ENCODE measurements at regions not wholly inside any gene's neighbourhood (a gene's known extent, or its start where the extent isn't known, plus 50 kb on each side); places are given as distances from the start of the nearest gene placed in this dataset.

DNA sequence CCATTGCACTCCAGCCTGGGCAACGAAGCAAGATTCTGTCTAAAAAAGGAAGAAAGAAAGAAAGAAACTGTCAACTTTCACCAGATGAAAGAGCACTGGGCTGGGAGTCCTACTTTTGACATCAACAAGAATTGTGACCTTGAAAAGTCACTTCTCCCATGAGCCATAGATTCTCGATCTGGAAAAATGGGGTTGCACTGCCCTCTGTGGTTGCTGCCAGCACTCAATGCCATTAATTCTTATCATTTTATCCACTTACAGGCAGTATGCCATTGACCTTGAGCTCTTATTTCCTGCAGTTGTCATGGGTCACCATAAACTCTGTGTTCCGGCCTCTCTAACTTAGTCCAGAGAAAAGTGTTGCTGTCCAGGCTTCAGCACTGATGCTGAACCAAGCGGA, 137.2 kb downstream of the NOC3L start:
- no peak overlapping the region for H3K18ac ChIP-seq (ENCODE audit: low read length)
- H3K4me1 ChIP-seq (ENCODE audit: control insufficient read depth in 1 of 2, insufficient read depth in 2 of 2, low read length in 2 of 2), result peaks cover 0 to 2% of the 10 kb centered on the region in 2 experiments
- no peak overlapping the region for H2AK5ac ChIP-seq (ENCODE audit: low read length)
- H3K23ac ChIP-seq (ENCODE audit: low read length), result no peak overlapping the region
- WGBS (ENCODE audit: extremely low coverage, insufficient coverage, insufficient read length), result no CpG with 5 or more reads among the region's 4 CpGs
- no peak overlapping the region for H2BK12ac ChIP-seq (ENCODE audit: low read length)
- no peak overlapping the region for H4K91ac ChIP-seq (ENCODE audit: low read depth, low read length)
- no peaks in the 10 kb centered on the region for H3K36me3 ChIP-seq (ENCODE audit: control insufficient read depth in 1 of 2, insufficient read depth in 2 of 2, low read length in 2 of 2)
- no peak overlapping the region for H2BK5ac ChIP-seq (ENCODE audit: low read depth, low read length, poor library complexity)
- H3K9ac ChIP-seq (ENCODE audit: low read length), result no peak overlapping the region
- H3K4me2 ChIP-seq (ENCODE audit: low read length), result no peak overlapping the region
- H3K27ac ChIP-seq (ENCODE audit: low read depth, low read length), result no peak overlapping the region
- no peaks in the 10 kb centered on the region for H3K79me2 ChIP-seq (ENCODE audit: control insufficient read depth, insufficient read depth, low read length, poor library complexity)
- H4K8ac ChIP-seq (ENCODE audit: low read depth, low read length), result no peak overlapping the region
- H3K4ac ChIP-seq (ENCODE audit: low read depth, low read length), result no peak overlapping the region
- H2BK120ac ChIP-seq (ENCODE audit: insufficient read depth, low read length, poor library complexity), result no peak overlapping the region
- no peak overlapping the region for H2AFZ ChIP-seq (ENCODE audit: insufficient read depth, low read length, poor library complexity)
- H3K9me3 ChIP-seq (ENCODE audit: insufficient read depth, low read depth, low read length), result no peaks in the 10 kb centered on the region
- no peak overlapping the region for H3K14ac ChIP-seq (ENCODE audit: low read length)
- DNase-seq, result no peak
- no peaks in the 10 kb centered on the region for H3K79me1 ChIP-seq (ENCODE audit: low read length)
- H3K4me3 ChIP-seq (ENCODE audit: low read depth, low read length), result no peak overlapping the region
- H3K27me3 ChIP-seq (ENCODE audit: insufficient read depth, low read length), result no peaks in the 10 kb centered on the region
- H4K12ac ChIP-seq (ENCODE audit: low read depth, low read length), result no peak overlapping the region

DNA sequence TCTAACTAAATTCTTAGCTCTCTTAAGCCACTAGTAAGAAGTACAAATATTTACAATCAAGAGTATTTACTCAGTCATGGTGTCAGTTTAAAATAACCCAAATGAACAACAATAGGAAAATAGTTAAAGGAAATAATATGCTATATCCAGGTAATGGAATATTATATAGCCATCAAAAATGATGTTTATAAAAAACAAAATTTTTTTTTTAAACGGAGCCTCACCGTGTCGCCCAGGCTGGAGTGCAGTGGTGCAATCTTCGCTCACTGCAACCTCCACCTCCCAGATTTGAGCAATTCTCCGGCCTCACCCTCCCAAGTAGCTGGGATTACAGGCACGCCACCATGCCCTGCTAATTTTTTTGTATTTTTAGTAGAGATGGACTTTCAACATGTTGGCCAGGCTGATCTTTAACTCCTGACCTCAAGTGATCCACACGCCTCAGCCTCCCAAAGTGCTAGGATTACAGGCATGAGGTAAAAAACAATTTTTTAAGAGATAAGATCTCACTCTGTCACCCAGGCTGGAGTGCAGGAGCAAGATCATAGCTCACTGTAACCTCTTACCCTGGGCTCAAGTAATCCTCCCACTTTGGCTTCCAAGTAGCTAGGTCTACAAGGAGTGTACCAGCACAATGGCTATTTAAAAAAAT, 132.5 kb downstream of the NOC3L start:
- Histone ChIP-seq H3K4me3 (ENCODE audit: low read depth, low read length) (no peak overlapping the region), H3K27me3 (ENCODE audit: insufficient read depth, low read length) (no peaks in the 10 kb centered on the region), H2BK5ac (ENCODE audit: low read depth, low read length, poor library complexity) (no peak overlapping the region), H2BK120ac (ENCODE audit: insufficient read depth, low read length, poor library complexity) (no peak overlapping the region), H3K79me2 (ENCODE audit: control insufficient read depth, insufficient read depth, low read length, poor library complexity) (no peaks in the 10 kb centered on the region), H2AK5ac (ENCODE audit: low read length) (no peak overlapping the region), H3K36me3 (ENCODE audit: control insufficient read depth in 1 of 2, insufficient read depth in 2 of 2, low read length in 2 of 2) (no peaks in the 10 kb centered on the region), H3K9me3 (ENCODE audit: insufficient read depth, low read depth, low read length) (no peaks in the 10 kb centered on the region), H3K9ac (ENCODE audit: low read length) (no peak overlapping the region), H2AFZ (ENCODE audit: insufficient read depth, low read length, poor library complexity) (no peak overlapping the region), H3K4ac (ENCODE audit: low read depth, low read length) (no peak overlapping the region), H4K12ac (ENCODE audit: low read depth, low read length) (no peak overlapping the region), H3K27ac (ENCODE audit: low read depth, low read length) (no peak overlapping the region), H3K14ac (ENCODE audit: low read length) (no peak overlapping the region), H2BK12ac (ENCODE audit: low read length) (no peak overlapping the region), H3K4me2 (ENCODE audit: low read length) (no peak overlapping the region), H3K23ac (ENCODE audit: low read length) (no peak overlapping the region), H3K18ac (ENCODE audit: low read length) (no peak overlapping the region), H3K79me1 (ENCODE audit: low read length) (no peaks in the 10 kb centered on the region), H4K8ac (ENCODE audit: low read depth, low read length) (no peak overlapping the region), H3K4me1 (ENCODE audit: control insufficient read depth in 1 of 2, insufficient read depth in 2 of 2, low read length in 2 of 2) (no peaks in the 10 kb centered on the region), H4K91ac (ENCODE audit: low read depth, low read length) (no peak overlapping the region)
- WGBS (ENCODE audit: extremely low coverage, insufficient coverage, insufficient read length), result no CpG with 5 or more reads among the region's 7 CpGs
- peak; percentile 80 to 87 for DNase-seq

DNA sequence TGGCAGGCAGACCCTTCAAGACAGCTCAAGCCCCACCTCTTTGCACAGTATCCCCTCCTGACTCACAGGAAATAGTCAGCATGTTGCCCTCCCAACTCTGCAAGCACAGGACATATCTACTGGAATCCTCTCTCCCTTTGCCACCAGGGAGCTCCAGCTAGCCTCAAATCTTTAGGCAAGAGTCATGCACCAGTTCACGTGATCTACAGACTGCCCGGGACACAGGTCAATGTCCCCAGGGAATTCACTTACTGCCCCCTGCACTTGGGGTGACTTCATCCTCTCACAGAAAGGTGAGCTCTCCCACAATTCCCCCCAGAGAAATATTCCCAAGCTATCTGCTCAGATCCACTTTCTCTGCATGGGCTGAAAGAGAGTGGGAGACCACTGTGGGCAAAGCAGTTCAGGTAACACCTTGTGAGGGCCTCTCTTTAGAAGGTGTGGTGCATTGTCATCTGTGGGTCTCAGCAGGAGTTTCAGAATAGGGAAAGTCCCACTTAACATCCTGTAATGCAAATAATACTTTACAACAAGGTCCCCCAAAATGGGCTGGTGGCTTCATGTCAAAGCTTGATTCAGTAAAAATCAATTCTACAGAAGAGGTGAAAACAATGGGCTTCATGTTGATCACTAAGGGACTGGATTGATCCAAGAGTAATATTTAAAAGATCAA, 129.9 kb downstream of the NOC3L start:
- no peak overlapping the region for H3K23ac ChIP-seq (ENCODE audit: low read length)
- no peak for DNase-seq
- no peak overlapping the region for H2BK120ac ChIP-seq (ENCODE audit: insufficient read depth, low read length, poor library complexity)
- H3K27ac ChIP-seq (ENCODE audit: low read depth, low read length), result no peak overlapping the region
- no CpG with 5 or more reads among the region's 2 CpGs for WGBS (ENCODE audit: extremely low coverage, insufficient coverage, insufficient read length)
- no peak overlapping the region for H2AFZ ChIP-seq (ENCODE audit: insufficient read depth, low read length, poor library complexity)
- no peak overlapping the region for H3K14ac ChIP-seq (ENCODE audit: low read length)
- no peak overlapping the region for H3K9ac ChIP-seq (ENCODE audit: low read length)
- no peak overlapping the region for H3K4me2 ChIP-seq (ENCODE audit: low read length)
- H2AK5ac ChIP-seq (ENCODE audit: low read length), result no peak overlapping the region
- no peaks in the 10 kb centered on the region for H3K4me1 ChIP-seq (ENCODE audit: control insufficient read depth in 1 of 2, insufficient read depth in 2 of 2, low read length in 2 of 2)
- no peak overlapping the region for H3K4ac ChIP-seq (ENCODE audit: low read depth, low read length)
- H4K8ac ChIP-seq (ENCODE audit: low read depth, low read length), result no peak overlapping the region
- no peaks in the 10 kb centered on the region for H3K9me3 ChIP-seq (ENCODE audit: insufficient read depth, low read depth, low read length)
- no peaks in the 10 kb centered on the region for H3K79me2 ChIP-seq (ENCODE audit: control insufficient read depth, insufficient read depth, low read length, poor library complexity)
- H3K79me1 ChIP-seq (ENCODE audit: low read length), result no peaks in the 10 kb centered on the region
- H3K27me3 ChIP-seq (ENCODE audit: insufficient read depth, low read length), result no peaks in the 10 kb centered on the region
- no peak overlapping the region for H3K4me3 ChIP-seq (ENCODE audit: low read depth, low read length)
- H2BK12ac ChIP-seq (ENCODE audit: low read length), result no peak overlapping the region
- no peak overlapping the region for H3K18ac ChIP-seq (ENCODE audit: low read length)
- H4K12ac ChIP-seq (ENCODE audit: low read depth, low read length), result no peak overlapping the region
- H3K36me3 ChIP-seq (ENCODE audit: control insufficient read depth in 1 of 2, insufficient read depth in 2 of 2, low read length in 2 of 2), result no peaks in the 10 kb centered on the region
- no peak overlapping the region for H2BK5ac ChIP-seq (ENCODE audit: low read depth, low read length, poor library complexity)
- no peak overlapping the region for H4K91ac ChIP-seq (ENCODE audit: low read depth, low read length)

DNA sequence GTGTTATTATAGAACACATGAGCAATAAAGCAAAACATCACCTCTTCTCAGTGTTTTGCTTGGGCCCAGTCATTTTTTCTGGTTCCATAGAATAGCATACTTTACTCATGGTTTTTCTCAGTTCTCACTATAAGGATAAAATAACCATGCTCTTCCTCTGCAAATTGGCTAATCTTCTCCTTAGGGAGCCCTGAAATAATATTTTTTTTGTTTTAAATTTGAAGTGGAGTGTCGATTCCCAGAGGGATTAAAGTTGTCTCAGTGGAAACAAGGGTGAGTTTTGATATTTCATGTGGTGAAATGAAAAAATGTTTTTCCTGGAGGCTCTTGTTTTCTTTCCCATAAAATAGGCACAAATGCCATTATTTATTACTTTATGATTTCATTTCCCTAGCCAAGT, 127.3 kb downstream of the NOC3L start:
- no CpG with 5 or more reads among the region's 1 CpG for WGBS (ENCODE audit: extremely low coverage, insufficient coverage, insufficient read length)
- no peak overlapping the region for H3K4ac ChIP-seq (ENCODE audit: low read depth, low read length)

More for the DNA sequence above, 127.3 kb downstream of the NOC3L start:
- no peak overlapping the region for H2AK5ac ChIP-seq (ENCODE audit: low read length)
- no peak overlapping the region for H4K8ac ChIP-seq (ENCODE audit: low read depth, low read length)
- H3K4me2 ChIP-seq (ENCODE audit: low read length), result no peak overlapping the region
- no peak overlapping the region for H2BK120ac ChIP-seq (ENCODE audit: insufficient read depth, low read length, poor library complexity)
- H4K12ac ChIP-seq (ENCODE audit: low read depth, low read length), result no peak overlapping the region
- no peak overlapping the region for H3K23ac ChIP-seq (ENCODE audit: low read length)
- H3K14ac ChIP-seq (ENCODE audit: low read length), result no peak overlapping the region
- no peaks in the 10 kb centered on the region for H3K79me1 ChIP-seq (ENCODE audit: low read length)
- no peaks in the 10 kb centered on the region for H3K4me1 ChIP-seq (ENCODE audit: control insufficient read depth in 1 of 2, insufficient read depth in 2 of 2, low read length in 2 of 2)
- no peak overlapping the region for H4K91ac ChIP-seq (ENCODE audit: low read depth, low read length)
- no peaks in the 10 kb centered on the region for H3K79me2 ChIP-seq (ENCODE audit: control insufficient read depth, insufficient read depth, low read length, poor library complexity)
- H2BK5ac ChIP-seq (ENCODE audit: low read depth, low read length, poor library complexity), result no peak overlapping the region
- H2BK12ac ChIP-seq (ENCODE audit: low read length), result no peak overlapping the region
- H2AFZ ChIP-seq (ENCODE audit: insufficient read depth, low read length, poor library complexity), result no peak overlapping the region
- H3K27ac ChIP-seq (ENCODE audit: low read depth, low read length), result no peak overlapping the region
- H3K9me3 ChIP-seq (ENCODE audit: insufficient read depth, low read depth, low read length), result no peaks in the 10 kb centered on the region
- H3K4me3 ChIP-seq (ENCODE audit: low read depth, low read length), result no peak overlapping the region
- no peaks in the 10 kb centered on the region for H3K27me3 ChIP-seq (ENCODE audit: insufficient read depth, low read length)
- no peak overlapping the region for H3K9ac ChIP-seq (ENCODE audit: low read length)
- DNase-seq, result no peak
- no peak overlapping the region for H3K18ac ChIP-seq (ENCODE audit: low read length)
- H3K36me3 ChIP-seq (ENCODE audit: control insufficient read depth in 1 of 2, insufficient read depth in 2 of 2, low read length in 2 of 2), result no peaks in the 10 kb centered on the region

All from trophoblast cell (in vitro differentiated cells and primary cell).